ENCODE measurements at regions not wholly inside any gene's neighbourhood (a gene's known extent, or its start where the extent isn't known, plus 50 kb on each side); places are given as distances from the start of the nearest gene placed in this dataset.
"Not testable (repeated sequence)": the region's sequence is repeated elsewhere in the genome, so short reads cannot be mapped to it uniquely, and the experiment has no call there.

DNA sequence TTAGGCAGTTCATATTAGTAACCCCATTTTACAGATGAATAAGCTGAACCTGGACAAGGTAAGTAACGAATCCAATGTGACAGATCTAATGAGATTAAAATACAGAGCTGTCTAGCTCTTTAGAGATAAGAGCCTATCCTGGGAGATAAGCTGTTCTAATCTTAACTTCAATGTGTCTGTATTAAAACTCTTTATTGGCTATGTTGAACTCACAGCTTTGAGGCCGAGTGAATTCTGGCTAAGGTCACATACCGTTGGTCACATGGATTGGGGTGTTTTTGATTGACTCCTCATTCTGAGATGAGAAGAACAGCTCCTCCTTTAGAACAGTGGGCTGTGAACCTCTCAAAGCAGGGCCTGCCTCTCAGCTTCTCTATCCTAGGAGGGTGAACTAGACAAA lies 113.4 kb upstream of the EEPD1 start:
- DNase-seq: no peak

DNA sequence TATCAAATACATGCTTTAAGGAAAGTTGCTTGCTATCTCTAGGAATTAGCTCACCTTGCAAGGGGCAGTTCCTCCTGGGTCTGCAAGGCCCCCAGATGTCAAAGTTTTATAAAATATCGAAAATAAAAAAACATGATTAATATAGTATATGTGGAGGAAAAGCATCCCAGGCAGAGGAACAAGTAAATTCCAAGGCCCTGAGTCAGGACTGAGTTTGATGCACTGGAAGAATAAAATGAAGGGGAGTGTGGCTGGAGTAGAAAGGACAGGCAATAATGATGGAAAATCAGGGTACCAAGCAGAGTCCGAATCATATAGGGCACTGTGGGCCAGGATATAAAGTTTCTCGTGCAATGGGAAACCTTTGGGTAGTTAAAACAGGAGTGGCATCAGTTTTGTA lies 112.4 kb upstream of the EEPD1 start:
- no peak for DNase-seq

DNA sequence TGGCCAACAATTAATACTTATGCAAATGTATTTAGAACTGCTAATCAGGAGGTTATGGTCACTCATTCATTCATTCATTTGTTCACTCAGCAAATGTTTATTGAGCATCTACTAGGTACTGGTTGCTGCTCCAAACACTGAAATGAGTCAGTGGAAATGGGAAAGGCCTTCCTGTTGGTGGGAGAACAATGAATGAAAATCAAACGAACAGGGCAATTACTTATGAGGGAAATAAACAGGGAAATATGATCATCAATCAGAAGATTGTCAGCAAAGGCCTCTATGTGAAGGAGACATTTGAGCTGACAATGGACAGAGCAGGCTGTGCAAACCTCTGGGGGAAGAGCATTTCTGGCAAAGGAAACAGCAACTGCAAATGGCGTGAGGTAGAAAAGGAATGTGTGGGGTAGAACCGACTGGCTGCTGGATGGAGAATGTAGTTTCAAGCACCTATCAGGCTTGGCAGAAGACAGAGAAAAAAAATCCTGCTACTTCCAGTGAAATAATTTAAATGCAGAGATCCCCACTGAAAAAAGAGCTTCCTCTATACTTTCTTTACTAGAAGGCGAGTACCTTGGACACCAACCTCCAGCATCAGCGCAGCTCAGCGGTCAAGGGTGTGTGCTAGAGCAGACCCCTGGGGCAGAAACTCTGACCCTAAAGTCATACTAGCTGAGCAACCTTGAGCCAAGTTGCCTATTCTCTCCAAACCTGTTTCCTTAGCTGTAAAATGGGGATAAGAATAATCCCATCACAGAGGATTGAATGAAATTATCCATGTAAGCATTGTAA lies 108.8 kb upstream of the EEPD1 start:
- no peak for DNase-seq

DNA sequence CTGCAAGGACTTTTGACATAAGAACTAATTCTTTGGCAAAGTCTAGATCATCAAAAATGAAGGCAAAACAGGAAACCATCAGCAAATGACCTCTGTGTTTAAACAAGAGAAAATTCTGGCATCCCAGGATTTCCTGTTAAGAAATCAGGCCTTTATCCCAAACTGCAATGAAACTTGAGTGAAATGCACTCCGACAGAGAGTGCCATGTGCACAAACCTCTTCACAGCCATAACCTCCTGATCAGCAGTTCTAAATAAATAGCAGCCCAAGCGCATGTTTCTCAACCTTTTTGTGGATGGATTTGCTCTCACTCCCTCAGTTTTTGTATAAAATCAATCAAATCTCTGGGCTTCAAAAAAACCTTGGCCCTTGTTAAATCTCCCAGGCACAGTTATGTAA lies 107.7 kb upstream of the EEPD1 start:
- DNase-seq: no peak

DNA sequence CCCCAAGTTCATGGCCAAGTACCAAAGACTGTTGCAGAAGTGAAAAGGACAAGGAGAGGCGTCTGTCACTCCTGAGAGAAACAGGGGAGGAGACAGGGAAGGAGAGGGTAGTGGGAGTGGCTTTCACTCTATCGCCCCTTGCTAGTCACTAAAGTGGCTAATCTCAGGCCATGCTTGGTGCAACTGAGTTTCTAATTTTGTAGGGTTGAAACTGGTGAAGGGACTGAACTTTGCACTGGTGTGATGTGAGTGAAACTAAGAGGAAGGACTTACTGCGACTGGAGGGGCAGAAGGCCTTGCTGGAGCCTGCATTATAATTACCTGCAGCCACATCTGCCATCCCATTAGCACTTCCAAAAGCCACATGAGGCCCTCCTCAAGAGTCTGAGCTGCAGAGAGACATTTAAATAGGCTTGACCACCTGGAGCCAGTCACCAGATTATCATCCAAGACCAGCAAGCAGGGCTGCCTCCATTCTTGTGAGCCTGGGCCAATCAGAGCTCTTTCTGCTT lies 107.2 kb upstream of the EEPD1 start:
- DNase-seq: no peak

GRCh38 chr7:36047091-36047658 lies 105.9 kb upstream of the EEPD1 start:
- no peak for DNase-seq

- DNase-seq: no peak
These were observed 104.7 kb upstream of the EEPD1 start for GRCh38 chr7:36048141-36048901.

DNA sequence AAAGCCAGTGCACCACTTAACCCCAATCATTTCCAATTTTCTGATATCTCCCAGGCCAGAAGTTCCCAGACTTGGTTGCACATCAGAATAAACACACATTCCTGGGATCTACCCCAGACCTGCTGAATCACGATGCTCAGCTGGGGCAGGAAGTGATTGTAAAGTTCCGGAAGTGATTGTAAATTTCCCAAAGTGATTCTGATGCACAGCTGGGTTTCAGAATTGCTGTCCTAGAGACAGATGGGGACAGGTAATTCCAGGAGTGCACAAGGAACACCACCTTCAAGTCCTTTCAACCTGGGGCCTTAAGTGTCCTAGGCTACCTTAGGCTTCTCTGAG lies 104.2 kb upstream of the EEPD1 start:
- no peak for DNase-seq

DNA sequence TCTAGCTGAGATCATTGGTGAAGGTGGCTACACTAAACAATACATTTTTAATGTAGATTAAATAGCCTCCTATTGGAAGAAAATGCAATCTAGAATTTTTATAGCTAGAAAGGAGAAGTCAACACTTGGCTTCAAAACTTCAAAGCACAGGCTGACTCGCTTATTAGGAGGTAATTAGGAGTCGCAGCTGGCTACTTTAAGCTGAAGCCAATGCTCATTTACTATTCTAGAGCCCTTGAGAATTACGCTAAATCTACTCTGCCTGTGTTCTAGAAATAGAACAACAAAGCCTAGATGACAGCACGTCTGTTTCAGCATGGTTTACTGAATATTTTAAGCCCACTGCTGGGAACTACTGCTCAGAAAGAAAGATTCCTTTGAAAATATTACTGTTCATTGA lies 101.6 kb upstream of the EEPD1 start:
- DNase-seq: no peak

DNA sequence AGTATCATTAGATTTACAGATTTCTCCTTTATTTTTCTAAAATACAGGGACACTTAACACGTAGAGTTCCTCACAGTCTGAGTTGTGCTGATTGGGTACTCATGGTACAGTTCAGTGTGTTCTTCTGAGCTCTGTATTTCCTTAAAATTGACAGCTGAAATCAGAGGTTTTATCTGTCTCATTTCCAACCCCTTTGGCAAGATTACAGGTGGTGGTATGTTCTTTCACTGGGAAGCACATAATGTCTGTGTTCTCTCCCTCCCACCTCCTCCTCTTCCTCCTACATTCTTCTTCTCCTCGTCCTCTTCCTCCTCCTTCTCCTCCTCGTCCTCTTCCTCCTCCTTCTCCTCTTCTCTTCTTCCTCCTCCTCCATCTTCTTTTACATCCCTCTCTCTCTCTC lies 99.5 kb upstream of the EEPD1 start:
- no peak for DNase-seq

GRCh38 chr7:36054637-36055036 lies 98.4 kb upstream of the EEPD1 start:
- no peak for DNase-seq

- no peak for DNase-seq
These were observed 97.8 kb upstream of the EEPD1 start for GRCh38 chr7:36055207-36055606.

DNA sequence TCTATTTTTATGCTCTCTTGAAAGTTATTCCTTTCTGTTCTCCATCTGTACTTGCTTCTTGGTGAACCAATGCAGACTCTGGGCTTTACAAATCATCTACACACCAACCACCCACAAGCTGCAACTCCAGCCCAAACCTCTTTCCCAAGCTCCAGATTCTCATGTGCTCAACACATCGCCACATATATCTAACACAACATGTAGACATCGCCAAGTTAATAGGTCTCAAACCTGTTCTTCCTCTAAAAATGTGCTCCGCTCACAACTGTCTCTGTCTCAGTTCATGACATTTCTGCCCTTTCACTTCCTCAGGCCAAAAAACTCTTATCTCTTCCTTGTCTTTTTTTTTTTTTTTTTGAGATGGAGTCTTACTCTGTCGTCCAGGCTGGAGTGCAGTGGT lies 95.7 kb upstream of the EEPD1 start:
- no peak for DNase-seq

DNA sequence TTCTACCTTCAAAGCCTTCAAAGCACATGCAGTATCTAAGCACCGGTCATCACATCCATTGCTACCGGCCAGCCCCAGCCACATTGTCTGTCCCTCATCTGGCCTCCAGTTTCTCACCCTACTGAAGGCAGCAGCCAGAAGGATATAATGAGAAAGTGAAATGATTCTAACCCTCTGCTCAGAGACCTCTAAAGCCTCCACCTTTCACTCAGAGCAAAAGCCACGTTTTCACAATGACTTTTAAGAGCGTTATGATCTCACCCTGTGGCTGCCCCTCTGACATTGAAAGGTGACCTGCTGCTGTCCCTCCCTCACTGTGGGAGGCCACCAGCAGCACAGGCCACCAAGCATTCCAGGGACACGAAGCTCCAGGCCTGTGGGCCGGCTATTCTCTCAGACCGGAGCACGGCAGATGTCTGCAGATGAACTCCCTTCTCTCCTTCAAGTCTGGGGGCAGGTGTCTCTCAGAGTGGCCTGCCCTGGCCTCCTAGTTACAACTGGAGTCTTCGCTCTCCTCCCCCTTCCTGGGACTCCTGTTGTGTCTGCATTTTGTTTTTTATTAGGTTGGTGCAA lies 94.9 kb upstream of the EEPD1 start:
- DNase-seq: no peak

DNA sequence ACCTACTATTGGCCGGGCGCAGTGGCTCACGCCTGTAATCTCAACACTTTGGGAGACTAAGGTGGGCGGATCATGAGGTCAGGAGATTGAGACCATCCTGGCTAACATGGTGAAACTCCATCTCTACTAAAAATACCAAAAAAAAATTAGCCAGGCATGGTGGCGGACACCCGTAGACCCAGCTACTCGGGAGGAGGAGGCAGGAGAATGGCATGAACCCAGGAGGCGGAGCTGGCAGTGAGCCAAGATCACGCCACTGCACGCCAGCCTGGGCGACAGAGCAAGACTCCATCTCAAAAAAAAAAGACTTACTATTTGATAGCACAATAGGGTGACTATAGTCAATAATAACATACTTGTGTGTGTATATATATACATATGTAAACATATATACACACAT lies 92.7 kb upstream of the EEPD1 start:
- not testable (repeated sequence) for DNase-seq

GRCh38 chr7:36062154-36062815 lies 90.8 kb upstream of the EEPD1 start:
- DNase-seq: no peak

- DNase-seq: no peak
These were observed 88.4 kb upstream of the EEPD1 start for GRCh38 chr7:36064676-36065075.

DNA sequence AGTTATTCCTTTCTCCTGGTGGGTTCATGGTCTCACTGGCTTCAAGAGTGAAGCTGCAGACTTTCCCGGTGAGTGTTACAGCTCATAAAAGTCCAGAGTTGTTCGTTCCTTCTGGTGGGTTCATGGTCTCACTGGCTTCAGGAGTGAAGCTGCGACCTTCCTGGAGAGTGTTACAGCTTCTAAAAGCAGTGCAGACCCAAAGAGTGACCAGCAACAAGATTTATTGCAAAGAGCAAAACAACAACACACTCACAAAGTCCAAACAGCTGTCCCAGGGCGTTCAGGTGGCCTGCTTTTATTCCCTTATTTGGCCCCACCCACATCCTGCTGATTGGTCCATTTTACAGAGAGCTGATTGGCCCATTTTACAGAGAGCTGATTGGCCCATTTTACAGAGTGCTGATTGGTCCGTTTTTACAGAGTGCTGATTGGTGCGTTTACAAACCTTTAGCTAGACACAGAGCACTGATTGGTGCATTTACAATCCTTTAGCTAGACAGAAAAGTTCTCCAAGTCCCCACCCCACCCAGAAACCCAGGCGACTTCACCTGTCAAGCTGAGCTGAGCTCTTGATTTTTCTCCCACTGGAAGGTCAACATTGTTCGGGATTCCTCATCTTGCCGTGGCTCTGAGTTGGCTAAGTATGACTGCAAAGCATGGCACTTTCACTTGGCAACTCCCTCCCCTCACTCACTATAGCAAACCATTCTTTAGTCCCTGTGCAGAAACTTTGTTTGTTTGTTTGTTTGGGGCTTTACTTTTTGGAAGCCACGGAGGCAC lies 87.3 kb upstream of the EEPD1 start:
- DNase-seq: not testable (repeated sequence)

GRCh38 chr7:36066343-36066664 lies 86.8 kb upstream of the EEPD1 start:
- DNase-seq: no peak

GRCh38 chr7:36070230-36070629 lies 82.8 kb upstream of the EEPD1 start:
- no peak for DNase-seq

DNA sequence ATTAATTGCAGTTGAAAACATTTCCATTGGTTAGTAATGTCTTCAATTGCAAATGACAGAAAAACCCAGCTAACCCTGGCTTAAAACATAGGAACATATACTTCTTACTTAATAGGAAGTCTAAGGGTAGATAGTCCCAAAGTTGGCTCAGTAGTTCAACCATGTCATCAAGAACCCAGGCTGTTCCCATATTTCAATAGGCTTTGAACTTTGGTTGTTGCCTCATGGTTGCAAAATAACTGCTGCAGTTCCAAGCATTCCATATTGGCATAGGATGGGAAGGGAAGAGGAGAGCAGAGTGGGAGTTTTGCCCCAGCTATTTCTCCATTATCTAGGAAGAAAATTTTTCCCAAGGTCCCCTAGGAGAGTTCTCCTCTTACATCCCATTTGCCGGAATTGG lies 81.4 kb upstream of the EEPD1 start:
- no peak for DNase-seq

DNA sequence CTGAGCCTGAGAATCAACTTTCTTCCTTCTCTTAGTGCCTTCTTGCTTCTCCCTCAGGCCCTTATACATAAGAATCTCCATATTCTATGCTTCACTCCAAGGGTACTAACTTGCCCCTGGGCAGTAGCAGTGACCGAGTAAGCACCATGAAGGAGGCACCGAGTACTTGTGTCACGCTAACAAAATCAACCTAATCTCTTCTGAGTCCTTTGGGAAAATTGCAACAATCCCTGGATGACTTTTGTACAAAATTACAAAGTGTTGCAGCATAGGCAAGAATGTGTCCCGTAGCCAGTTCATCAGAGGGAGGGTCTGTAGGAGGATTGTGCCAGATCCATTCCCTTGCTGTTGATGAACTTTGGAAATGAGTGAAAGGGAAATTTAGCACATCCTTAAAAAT lies 80.4 kb upstream of the EEPD1 start:
- DNase-seq: no peak

GRCh38 chr7:36075561-36075960 lies 77.5 kb upstream of the EEPD1 start:
- no peak for DNase-seq

Measured in CD4-positive, alpha-beta T cell treated with Interleukin-4 for 4 hours (primary cell).